ENCODE measurements at regions not wholly inside any gene's neighbourhood (a gene's known extent, or its start where the extent isn't known, plus 50 kb on each side); places are given as distances from the start of the nearest gene placed in this dataset.

- CTCF ChIA-PET: no interaction called here
- no peak for TF ChIP-seq CTCF (conservative IDR thresholded peaks at IDR 0.05; ENCODE audit: low read depth)
- no peak overlapping the region for H3K27ac ChIP-seq
- peak; percentile 17 for DNase-seq (ENCODE audit: low spot score)
- POLR2A ChIA-PET (ENCODE audit: low non-redundant PET): no interaction called here
These were observed 555.3 kb upstream of the ZNF462 start for GRCh38 chr9:106307670-106308069.

GRCh38 chr9:106309925-106310324 is 553.0 kb upstream of the ZNF462 start:
- ChIA-PET CTCF (interaction anchor here (1.0 kb wide), 1 partner anchor 428 kb away, joined by 3 read pairs; no protein-coding TSS in a partner anchor), POLR2A (ENCODE audit: low non-redundant PET) (no interaction called here)
- DNase-seq (ENCODE audit: low spot score): no peak
- H3K27ac ChIP-seq: no peak overlapping the region
- TF ChIP-seq CTCF (conservative IDR thresholded peaks at IDR 0.05; ENCODE audit: low read depth): no peak

GRCh38 chr9:106310782-106311181 is 552.2 kb upstream of the ZNF462 start:
- DNase-seq (ENCODE audit: low spot score): no peak
- no peak for TF ChIP-seq CTCF (conservative IDR thresholded peaks at IDR 0.05; ENCODE audit: low read depth)
- ChIA-PET CTCF (interaction anchor here (1.0 kb wide), 1 partner anchor 429 kb away, joined by 3 read pairs; no protein-coding TSS in a partner anchor), POLR2A (ENCODE audit: low non-redundant PET) (no interaction called here)
- no peak overlapping the region for H3K27ac ChIP-seq

GRCh38 chr9:106312906-106313305 is 550.1 kb upstream of the ZNF462 start:
- no peak for TF ChIP-seq CTCF (conservative IDR thresholded peaks at IDR 0.05; ENCODE audit: low read depth)
- H3K27ac ChIP-seq: no peak overlapping the region
- POLR2A ChIA-PET (ENCODE audit: low non-redundant PET): no interaction called here
- CTCF ChIA-PET: no interaction called here
- no peak for DNase-seq (ENCODE audit: low spot score)

GRCh38 chr9:106314476-106314875 is 548.5 kb upstream of the ZNF462 start:
- no peak overlapping the region for H3K27ac ChIP-seq
- no peak for TF ChIP-seq CTCF (conservative IDR thresholded peaks at IDR 0.05; ENCODE audit: low read depth)
- DNase-seq (ENCODE audit: low spot score): no peak
- ChIA-PET POLR2A (ENCODE audit: low non-redundant PET) (no interaction called here), CTCF (no interaction called here)

GRCh38 chr9:106321394-106322180 is 541.4 kb upstream of the ZNF462 start:
- no peak overlapping the region for H3K27ac ChIP-seq
- ChIA-PET CTCF (interaction anchor here (0.6 kb wide), 1 partner anchor 931 kb away, joined by 3 read pairs; no protein-coding TSS in a partner anchor), POLR2A (ENCODE audit: low non-redundant PET) (no interaction called here)
- no peak for DNase-seq (ENCODE audit: low spot score)
- no peak for TF ChIP-seq CTCF (conservative IDR thresholded peaks at IDR 0.05; ENCODE audit: low read depth)
